ENCODE measurements at regions not wholly inside any gene's neighbourhood (a gene's known extent, or its start where the extent isn't known, plus 50 kb on each side); places are given as distances from the start of the nearest gene placed in this dataset.
A peak's percentile ranks its signal among the peaks of the same experiment; 100 is the strongest.

DNA sequence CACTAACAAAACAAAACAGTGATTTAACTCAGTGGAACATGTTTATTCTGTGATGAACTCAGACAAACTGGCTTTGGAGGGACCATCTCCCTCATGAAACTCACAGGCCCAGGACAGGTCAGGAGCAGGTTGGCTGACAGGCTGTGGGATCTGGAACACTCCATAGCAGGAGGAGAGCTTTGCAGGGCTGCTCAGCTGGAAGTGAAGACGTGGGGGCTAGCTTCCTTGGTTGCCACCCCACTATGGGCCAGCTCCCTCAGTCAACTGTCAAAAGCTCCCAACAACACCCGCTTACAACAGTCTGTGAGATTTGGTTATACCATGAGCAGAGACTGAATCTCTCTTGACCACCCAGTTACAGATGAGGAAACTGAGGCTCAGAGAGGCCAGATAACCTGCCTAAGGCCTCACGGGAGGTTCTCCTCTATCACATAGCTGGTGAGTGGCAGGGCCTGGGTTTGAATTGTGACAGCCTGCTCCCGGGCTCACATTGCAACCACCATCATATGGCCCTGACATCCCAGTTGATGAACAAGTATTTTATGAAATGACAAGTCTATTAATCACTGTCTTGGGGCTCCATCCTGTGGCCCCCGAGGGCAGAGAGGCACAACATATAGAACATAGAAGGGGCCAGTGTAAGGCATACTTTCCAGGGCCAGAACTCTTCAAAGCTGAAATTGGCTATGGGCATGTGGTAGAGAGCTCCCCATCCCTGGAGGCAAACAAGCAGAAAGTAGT is 473.4 kb downstream of the MN1 start:
- no peak for ATAC-seq

DNA sequence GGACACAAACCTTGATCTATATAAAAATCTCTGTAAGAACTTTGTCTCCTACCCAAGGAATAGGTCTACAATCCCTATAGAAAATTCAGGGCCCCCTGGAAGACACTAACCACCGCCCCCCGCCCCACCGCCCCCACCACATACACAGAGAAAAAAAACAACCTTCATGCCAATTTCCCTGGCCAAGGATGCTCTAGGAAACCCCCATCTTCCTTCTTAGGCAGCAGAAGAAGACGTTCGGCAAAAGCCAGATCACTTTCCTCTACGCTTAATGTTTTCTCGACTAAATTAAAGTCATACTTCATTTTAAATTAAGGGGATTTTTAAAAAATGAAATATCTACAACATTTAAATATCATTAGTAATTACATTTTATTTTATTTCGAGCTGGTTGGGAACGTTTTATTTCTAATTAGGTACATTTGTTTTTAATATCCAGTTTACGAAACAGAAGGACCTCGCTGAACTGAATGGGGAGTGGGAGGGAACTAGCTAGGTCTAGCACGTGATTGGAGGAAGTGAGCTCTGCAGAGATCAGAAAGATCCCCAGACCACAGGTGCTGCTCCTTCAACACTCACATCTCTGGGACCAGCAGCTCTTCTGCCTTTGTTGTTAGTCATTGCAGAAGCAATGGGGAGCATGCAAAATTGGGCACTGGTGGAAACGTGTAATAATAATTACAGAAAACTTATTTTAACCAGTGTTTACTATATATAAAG is 472.3 kb downstream of the MN1 start:
- ATAC-seq = no peak

DNA sequence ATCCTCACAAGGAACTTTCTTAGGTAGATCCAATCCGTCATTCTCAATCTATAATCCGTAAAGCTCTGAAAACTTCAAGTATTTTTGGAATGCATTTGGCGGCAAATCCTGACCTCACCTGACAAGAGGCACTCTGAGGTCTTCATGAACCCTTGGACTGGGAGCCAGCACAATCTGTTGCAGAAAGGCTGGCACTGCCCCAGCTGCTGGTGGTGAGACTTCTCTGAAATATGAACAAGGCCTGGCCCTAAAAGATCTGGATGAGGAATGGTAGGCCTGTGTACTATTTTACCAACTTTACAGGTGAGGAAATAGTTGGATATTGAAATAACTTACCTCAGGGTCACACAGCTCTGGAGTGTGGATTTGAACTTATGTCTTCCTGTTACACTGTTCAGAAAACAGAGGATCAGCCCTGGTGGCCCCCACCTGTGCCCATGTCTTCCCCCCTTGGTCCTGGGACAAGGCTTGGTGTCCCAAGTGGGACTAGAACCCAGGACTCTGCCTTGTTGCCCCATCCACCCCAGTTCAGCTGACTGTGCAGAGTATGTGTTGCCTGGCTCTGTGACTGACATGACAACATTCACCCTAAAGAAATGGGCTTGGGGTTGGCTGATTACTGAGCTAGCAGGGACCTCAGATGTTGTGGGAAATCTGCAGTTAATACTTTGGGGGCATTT is 471.4 kb downstream of the MN1 start:
- no peak for ATAC-seq

DNA sequence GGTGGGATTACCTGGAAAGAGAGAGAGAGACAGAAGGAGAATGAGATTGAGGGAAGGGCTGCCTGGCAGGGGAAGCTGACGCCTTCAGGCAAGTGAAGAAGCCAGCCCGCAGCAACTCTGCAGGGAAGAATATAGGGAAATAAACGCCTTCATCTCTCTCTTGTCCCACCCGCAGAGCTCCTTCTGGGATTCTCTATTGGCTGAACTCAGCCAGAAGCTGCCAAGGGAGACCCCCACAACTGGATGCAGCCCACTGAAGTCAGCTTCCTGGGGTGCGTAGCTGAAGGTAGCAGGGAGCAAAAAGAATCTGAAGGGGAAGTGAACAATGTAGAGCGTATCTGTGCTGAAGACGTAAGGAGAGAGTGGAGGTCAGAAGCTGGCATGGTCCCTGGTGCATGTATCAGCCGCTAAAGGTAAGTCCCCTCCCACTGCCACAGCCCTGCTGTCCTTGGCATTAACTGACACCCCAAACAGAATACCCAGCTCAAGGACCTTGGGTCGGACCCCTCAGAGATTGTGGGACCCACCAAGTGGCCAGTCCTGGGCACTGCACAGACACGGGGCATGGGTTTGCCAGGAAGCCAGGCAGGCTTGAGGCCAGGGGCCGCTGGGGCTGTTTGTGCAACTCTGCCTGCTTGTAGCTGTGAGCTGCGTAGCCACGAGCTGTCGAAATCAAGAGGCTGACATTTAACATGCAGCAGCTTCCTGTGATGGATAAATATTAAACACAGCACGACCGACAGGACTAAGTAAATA is 469.9 kb downstream of the MN1 start:
- no peak for ATAC-seq

DNA sequence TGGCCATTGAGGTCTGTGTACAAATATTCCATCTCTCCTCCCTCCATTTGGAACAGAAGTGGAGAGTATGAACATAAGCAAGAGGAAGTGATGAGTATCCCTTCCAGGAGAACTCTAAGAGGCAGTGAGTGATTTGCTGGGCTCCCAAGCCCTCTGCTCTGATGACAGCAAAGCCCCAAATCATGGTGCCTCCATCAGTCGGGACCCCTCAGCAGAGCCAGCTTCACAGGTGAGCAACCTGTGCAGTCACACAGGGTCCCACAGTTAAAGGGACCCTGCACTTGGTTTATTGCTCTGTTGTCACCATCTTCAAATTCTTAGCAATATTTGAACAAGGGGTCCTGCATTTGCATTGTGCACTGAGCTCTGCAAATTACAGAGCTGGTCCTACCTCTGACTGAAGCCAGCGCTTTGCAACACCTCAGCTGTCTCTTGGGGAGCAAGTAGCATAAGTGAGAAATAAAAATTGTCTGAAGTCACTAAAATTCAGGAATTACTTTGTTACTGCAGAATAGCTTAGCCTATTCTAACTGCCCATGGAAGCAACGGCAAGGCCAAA is 466.4 kb downstream of the MN1 start:
- no peak for ATAC-seq

DNA sequence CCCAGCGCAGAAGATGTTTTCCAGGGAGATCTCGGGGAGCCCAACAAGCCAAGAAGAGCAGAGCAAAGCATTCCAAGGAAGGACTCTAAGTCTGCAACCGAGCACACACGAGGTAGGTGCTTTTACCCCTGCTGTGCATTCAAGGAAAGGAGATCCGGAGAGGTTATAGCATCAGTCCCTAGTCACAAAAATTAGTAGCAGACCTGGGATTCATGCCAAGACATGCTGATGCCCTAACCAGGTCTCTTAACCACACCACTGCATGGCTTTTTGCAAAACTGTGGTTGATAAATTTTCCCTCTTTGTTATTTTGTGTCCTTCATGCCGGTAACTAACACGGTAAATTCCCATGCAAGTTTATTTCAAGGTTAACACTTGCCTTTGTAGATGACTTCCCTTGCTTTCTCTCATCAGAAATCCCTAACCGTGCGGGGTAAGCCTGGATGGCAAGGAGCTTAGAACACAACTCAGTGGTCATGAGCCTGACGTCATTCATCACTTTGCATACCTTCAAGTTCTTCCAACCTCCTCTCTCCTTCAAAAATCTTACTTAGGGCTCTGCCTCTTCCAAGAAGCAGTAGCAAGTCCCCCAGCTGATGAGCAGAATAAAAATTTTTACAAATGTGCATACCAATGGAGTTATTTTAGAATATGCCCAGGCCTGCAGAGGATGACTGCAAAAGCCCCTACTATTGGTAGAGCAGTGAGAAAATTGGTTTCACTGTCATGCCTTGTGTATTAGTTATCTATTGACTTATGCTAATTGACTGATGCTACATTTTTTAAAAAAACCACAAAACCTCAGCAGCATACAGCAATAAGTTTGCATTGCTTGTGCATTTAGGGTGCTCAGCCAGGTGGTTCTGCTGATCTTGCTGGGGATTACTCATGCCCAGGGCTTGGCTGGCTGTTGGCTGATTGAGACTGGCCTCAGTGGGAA is 465.1 kb downstream of the MN1 start:
- no peak for ATAC-seq

DNA sequence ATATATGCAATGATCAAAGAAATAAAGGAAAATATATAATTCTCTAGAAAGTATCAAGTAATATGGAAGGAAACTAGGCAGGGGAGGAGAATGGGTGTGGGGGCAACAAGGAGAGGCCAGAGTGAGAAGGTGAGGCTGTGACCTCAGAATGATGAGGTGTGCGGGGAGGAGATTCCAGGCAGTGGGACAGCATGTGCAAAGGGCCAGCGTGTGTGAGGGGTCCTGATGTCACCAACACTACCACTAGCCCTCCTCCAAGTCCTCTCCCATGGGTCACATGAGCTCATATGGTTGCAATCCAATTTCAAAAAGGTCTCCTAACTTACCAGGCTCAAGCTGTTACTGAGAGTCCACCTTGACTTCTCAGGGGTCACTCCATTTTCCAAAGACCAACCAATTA is 463.9 kb downstream of the MN1 start:
- no peak for ATAC-seq

DNA sequence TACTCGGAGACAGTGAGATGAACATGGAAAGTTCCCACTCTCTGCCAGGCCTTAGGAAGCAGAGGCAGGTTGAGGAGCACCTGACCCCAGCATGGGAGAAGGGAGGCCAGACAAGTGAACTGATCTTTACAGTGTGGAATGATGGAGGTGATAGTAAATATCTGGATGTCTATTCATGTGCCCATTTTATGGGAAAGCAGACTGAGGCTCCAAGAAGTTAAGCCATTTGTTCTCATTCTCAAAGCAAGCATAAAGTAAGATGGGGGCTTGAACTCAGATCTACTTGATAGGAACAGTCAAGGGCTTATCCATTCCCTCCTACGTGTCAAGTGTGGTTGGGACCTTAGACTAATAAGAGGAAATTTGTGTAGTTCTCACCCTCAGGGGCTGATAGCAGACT is 461.5 kb downstream of the MN1 start:
- ATAC-seq = no peak

DNA sequence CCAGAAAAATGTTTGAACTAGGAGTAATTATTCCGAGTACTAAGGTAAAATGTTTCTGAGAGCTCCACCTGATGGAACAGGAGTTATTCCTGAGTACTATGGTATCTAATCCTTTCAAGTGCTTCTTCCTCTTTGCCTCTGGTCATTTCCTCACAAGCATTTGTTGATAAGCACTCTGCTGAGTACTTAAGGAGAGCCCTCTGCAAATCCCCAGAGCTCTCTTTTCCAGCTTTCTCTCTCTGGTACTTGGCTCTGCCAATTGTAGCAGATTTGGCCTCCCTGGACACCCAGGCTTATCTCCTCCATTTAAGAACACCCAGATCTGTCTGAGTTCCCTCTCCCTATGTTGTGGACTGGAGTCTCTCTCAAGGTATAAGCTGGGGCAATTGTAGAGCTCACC is 457.0 kb downstream of the MN1 start:
- ATAC-seq = no peak

DNA sequence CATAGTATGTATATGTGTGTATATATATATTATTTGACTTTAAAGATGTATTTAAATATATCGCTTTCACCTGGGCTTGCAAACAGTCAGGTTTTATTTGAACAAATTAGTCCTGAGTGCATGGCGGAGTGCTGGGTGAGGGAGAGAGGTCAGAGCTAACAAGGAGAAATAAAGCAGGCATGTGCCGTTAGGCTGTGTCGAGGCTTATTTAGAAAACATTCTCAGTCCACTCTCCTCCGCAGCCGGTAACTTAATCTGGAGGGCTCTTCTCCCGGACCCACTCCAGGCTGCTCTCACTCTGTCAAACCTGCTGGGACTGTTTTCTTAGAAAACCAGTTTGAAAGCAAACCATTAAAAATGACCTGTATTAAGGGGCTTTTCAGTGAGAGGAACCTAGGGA is 455.9 kb downstream of the MN1 start:
- ATAC-seq = no peak

DNA sequence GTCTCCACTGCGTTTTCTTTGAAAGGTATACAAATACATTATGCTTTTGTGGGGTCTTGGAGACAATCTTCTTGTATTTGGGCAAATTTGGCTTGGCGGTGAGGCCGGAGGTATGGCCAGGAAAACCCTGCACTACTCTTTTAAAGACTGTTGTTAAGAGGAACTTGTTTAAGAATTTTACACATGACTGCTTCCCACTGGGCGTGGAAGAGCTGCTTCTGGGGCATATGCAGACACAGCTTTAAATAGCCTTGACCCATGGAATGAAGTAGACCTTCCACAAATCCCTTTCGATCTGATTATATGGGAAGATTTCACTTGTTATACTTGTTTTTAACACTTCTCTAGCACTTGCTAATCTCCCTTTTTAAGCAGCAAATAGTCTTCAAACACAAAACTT is 453.6 kb downstream of the MN1 start:
- no peak for ATAC-seq

DNA sequence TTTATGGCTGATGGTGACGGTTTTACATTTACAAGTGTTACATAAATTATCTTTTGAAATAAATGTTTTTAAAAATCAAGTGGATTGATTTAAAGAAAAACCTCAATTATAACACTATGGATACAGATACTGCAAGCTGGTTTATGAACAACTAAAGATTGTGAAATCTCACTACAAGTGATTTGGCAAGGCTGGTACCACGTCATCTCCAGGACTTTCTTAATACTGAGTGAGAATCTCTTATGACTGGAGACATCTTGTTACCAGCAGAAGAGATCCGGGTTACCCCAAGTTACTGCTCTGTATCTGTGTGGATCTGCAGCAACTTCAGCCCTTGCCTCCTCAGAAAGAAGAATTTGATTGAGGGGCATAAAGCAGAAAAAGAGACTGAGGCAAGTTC is 452.9 kb downstream of the MN1 start:
- no peak for ATAC-seq

DNA sequence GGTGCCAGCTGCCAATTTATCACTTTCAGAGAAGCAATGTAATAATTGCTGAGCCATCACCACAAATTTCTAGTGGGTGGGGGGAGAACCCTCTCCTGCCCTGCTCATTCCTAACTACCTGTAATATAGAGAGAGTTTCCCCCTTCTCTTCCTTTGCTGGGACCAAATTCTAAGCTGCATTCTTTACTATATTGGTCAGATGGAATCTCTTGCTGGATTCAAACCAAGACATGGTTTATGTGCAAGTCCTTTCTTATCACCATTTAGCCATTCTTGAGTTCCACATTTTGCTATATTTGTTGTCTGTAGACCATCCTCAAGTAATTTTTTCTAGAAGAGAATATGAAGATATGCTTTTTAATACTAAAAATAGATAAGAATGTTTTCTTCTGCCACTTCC is 452.1 kb downstream of the MN1 start:
- no peak for ATAC-seq

DNA sequence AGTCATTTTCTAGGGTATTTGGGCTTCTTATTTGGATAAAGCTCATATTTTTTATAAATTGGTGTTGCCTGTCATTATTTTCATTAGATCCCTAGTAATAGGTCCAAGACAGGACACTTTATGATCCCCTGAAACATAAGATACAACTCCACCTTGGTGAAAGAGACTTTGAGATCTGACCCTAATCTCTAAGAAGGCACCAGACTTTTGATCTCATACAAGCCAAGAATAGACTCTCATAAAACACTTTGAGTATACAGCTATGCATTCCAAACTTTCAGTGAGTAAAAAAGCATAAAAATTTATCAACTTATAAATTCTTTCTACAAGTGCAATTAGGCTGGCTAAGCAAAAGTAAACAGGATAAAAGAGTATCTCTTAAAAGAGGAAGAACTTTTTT is 451.2 kb downstream of the MN1 start:
- no peak for ATAC-seq

DNA sequence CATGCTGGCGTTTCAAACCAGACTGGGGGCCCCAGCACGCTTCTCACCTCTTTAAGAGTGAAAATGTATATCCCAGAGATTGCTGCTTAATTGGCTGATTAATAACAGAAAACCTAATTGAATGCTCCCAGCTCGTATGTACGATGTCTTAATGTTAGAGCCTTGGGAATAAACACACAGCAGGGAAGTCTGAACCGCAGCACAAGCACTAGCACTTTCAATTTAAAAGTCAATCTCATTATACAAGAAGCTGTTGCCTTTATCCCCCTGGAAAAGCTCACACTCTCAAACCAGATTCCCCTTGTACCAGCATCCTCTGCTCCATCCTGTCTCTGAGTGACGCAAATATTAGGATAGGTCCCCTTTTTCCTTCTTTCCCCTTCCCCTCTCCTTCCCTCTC is 449.1 kb downstream of the MN1 start:
- no peak for ATAC-seq

DNA sequence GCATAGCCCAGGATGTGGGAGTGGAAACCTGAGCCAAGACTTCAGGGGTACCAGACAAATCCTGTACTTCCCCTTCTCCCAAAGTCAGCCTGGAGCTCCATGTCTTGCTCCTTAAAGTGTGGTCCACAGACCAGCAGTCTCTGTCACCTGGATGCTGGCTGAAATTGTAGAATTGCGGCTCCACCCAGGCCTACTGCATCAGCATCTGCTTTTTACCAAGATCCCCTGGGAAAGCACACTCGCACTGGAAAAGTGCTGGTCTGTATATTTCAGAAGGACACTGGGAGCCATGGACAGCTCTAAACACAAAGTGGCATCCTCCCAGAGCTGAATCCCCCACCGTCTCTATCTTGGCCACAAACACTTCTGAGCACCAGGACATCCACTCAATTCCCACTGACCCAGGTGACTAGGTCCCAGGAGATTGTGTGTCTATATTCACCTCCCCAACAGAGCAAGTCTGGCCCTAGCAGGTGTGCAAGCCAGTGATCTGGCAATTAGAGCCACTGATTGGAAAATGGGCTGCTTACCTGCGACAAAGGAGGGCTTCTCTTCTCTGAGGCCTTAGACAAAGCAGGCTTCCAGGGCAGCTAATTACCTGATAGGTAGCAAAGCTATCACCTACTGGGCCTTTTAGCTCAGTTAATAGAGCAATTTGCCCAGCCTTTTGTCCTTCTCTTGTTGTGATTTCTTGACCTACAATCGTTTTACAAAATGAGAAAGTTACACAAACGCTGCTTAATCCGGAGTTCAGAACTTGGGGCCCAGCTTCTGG is 443.3 kb downstream of the MN1 start:
- ATAC-seq = no peak

DNA sequence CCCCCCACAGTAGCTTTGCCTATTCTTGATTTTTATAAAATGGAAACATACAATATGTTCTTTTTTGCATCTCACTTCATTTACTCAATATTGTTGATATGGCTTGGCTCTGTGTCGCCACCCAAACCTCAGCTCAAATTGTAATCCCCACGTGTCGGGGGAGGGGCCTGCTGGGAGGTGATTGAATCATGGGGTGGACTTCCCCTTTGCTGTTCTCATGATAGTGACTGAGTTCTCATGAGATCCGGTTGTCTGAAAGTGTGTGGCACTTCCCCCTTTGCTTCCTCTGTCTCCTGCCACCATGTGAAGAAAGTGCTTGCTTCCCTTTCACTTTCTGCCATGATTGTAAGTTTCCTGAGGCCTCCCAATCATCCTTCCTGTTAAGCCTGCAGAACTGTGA is 431.3 kb downstream of the MN1 start:
- ATAC-seq = no peak

DNA sequence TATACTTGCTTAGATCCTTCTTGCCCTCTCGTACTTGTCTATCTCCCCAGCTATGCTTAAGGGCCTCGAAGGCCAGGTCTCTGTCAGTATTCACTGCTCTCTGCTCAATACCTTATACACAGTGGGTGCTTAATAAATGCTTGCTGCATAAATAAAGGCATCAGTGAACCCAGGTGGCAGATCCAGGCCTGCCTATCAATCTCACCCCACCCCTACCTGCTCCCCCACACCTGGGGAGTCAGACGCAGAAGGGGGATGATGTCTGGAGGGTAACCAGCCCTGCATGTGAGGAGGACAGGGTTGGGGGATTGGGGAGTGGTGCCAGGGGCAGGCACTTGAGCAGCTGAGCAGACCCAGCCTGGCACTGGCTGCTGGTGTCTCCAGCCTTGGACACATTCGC is 430.6 kb downstream of the MN1 start:
- no peak for ATAC-seq

DNA sequence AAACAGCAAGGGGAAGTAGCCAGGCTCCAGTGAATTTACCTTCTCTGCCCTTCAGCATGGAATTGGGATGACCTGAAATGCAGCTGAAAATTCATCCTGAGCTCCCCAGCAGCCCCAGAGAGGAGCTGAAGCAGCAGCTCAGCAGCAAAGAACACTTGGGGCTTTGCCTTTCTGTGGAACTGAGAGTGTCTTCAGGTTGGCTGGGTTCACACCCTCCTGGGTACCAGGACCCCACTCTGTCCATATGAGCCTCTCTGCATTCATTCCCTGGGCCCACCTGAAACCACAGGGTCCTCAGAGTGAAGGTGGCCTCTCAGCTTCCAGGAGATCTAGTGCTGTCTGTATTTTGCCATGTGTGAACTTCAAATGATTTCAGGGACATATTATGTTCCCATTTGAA is 429.2 kb downstream of the MN1 start:
- no peak for ATAC-seq

DNA sequence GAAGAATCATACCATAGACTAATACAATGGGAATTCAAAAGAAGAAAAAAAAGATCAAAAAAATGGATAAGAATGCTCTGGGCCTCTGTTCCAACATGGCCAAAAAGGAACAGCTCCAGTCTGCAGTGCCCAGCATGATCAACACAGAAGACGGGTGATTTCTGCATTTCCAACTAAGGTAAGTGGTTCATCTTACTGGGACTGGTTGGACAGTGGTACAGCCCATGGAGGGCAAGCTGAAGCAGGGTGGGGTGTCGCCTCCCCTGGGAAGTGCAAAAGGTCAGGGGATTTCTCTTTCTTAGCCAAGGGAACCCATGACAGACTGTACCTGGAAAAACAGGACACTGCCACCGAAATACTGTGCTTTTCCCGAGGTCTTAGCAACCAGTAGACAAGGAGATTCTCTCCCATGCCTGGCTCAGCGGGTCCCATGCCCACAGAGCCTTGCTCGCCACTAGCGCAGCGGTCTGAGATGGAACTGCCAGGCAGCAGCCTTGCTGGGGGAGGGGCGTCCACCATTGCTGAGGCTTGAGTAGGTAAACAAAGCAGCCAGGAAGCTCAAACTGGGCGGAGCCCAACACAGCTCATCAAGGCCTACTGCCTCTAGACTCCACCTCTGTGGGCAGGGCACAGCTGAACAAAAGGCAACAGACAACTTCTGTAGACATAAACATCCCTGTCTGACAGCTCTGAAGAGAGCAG is 428.4 kb downstream of the MN1 start:
- peak; percentile 39 for ATAC-seq
